Lower lobe of right lung (tissue), 2 donors: ENCODE measurements at regions not wholly inside any gene's neighbourhood (a gene's known extent, or its start where the extent isn't known, plus 50 kb on each side); places are given as distances from the start of the nearest gene placed in this dataset.

ENCODE experiments used
- ATAC-seq, 2 donors: fragments of 200-7000 bp; cut with Tn5 transposase; one replicate each; pipeline ENCODE4 v1.9.1; 2020 to 2022; ENCODE audit warnings: mild to moderate bottlenecking in 2 of 2, moderate library complexity in 2 of 2
- DNase-seq: peaks from one replicate; pipeline ENCODE4 v3.0.0-alpha.2; 2020
- H3K27ac ChIP-seq: fragments of 200-600 bp; one replicate; pipeline ENCODE4 v1.8.0; 2022
- H3K27me3 ChIP-seq: fragments of 200-600 bp; one replicate; pipeline ENCODE4 v1.8.0; 2022; ENCODE audit warnings: low read depth
- H3K36me3 ChIP-seq: fragments of 200-600 bp; one replicate; pipeline ENCODE4 v1.8.0; 2022; ENCODE audit warnings: mild to moderate bottlenecking
- H3K4me1 ChIP-seq: fragments of 200-600 bp; one replicate; pipeline ENCODE4 v1.8.0; 2022
- H3K4me3 ChIP-seq: fragments of 200-600 bp; one replicate; pipeline ENCODE4 v1.8.0; 2022; ENCODE audit warnings: mild to moderate bottlenecking
- H3K9me3 ChIP-seq: fragments of 200-600 bp; one replicate; pipeline ENCODE4 v1.8.0; 2022
- CTCF ChIP-seq: fragments of 200-600 bp; IDR thresholded peaks from one replicate; pipeline ENCODE4 v1.8.0; 2022; ENCODE audit warnings: antibody characterized with exemption, mild to moderate bottlenecking
- intact Hi-C: fragments of 100-400 bp; cut with DNase I; formaldehyde crosslinking; loops from one replicate; pipeline ENCODE4 v1.11.0; 2022
- donor health status: DM: no; HTN: yes; CAD: no; lungs with severe emphysema.

- no peak for ATAC-seq
Measured at GRCh38 chr2:239786791-239787190, 238.4 kb downstream of the NDUFA10 start.

GRCh38 chr2:239781454-239781853 is 243.7 kb downstream of the NDUFA10 start:
- Histone ChIP-seq H3K4me1 (no peaks in the 10 kb centered on the region), H3K27me3 (no peaks in the 10 kb centered on the region), H3K27ac (no peak overlapping the region), H3K4me3 (no peak overlapping the region), H3K9me3 (no peaks in the 10 kb centered on the region), H3K36me3 (no peaks in the 10 kb centered on the region)
- no peak for DNase-seq
- no peak for ATAC-seq
- TF ChIP-seq CTCF = no peak
- intact Hi-C loops = no loop called here

More at GRCh38 chr2:239786791-239787190, 238.4 kb downstream of the NDUFA10 start:
- Histone ChIP-seq H3K4me3 (no peak overlapping the region), H3K36me3 (no peaks in the 10 kb centered on the region), H3K27ac (no peak overlapping the region), H3K27me3 (no peaks in the 10 kb centered on the region), H3K4me1 (no peaks in the 10 kb centered on the region), H3K9me3 (no peaks in the 10 kb centered on the region)
- DNase-seq = no peak
- intact Hi-C loops = no loop called here
- no peak for TF ChIP-seq CTCF

GRCh38 chr2:239780236-239780994 is 244.7 kb downstream of the NDUFA10 start:
- no peak for TF ChIP-seq CTCF

GRCh38 chr2:239779584-239779983 is 245.6 kb downstream of the NDUFA10 start:
- no peaks in the 10 kb centered on the region for H3K27me3 ChIP-seq
- no peaks in the 10 kb centered on the region for H3K36me3 ChIP-seq
- H3K9me3 ChIP-seq = no peaks in the 10 kb centered on the region
- DNase-seq (peak; percentile 29), ATAC-seq (no peak)
- no peaks in the 10 kb centered on the region for H3K4me1 ChIP-seq
- intact Hi-C loops = no loop called here
- no peak overlapping the region for H3K27ac ChIP-seq
- no peak for TF ChIP-seq CTCF
- no peak overlapping the region for H3K4me3 ChIP-seq

More at GRCh38 chr2:239780236-239780994, 244.7 kb downstream of the NDUFA10 start:
- Histone ChIP-seq H3K9me3 (no peaks in the 10 kb centered on the region), H3K4me1 (no peaks in the 10 kb centered on the region), H3K4me3 (no peak overlapping the region), H3K27me3 (no peaks in the 10 kb centered on the region), H3K27ac (no peak overlapping the region), H3K36me3 (no peaks in the 10 kb centered on the region)
- ATAC-seq = peak in 1 of 2 donors; percentile 13
- no peak for DNase-seq
- intact Hi-C loops = no loop called here

- ATAC-seq (no peak), DNase-seq (no peak)
- H3K4me1 ChIP-seq = no peaks in the 10 kb centered on the region
Measured at GRCh38 chr2:239778861-239779558, 246.1 kb downstream of the NDUFA10 start.

More at GRCh38 chr2:239778861-239779558, 246.1 kb downstream of the NDUFA10 start:
- intact Hi-C loops = no loop called here
- no peak overlapping the region for H3K27ac ChIP-seq
- no peaks in the 10 kb centered on the region for H3K27me3 ChIP-seq
- no peak overlapping the region for H3K4me3 ChIP-seq
- H3K9me3 ChIP-seq = no peaks in the 10 kb centered on the region
- no peak for TF ChIP-seq CTCF
- H3K36me3 ChIP-seq = no peaks in the 10 kb centered on the region
